AG10803 (cell line): ENCODE measurements at regions not wholly inside any gene's neighbourhood (a gene's known extent, or its start where the extent isn't known, plus 50 kb on each side); places are given as distances from the start of the nearest gene placed in this dataset.

Experiments used
- DNase-seq: peaks from one replicate; pipeline ENCODE4 v3.0.0; 2010; ENCODE audit warnings: low read depth
- H3K4me3 ChIP-seq: 2 replicates; pipeline ENCODE4 v1.5.1; 2011; ENCODE audit warnings: mild to moderate bottlenecking, low read length, control low read depth
- TF ChIP-seq, protein P1 (sequence below): conservative IDR thresholded peaks from 2 replicates; pipeline ENCODE4 v1.5.1; 2011; ENCODE audit warnings: mild to moderate bottlenecking, low read length, control low read depth, inconsistent platforms

DNA sequence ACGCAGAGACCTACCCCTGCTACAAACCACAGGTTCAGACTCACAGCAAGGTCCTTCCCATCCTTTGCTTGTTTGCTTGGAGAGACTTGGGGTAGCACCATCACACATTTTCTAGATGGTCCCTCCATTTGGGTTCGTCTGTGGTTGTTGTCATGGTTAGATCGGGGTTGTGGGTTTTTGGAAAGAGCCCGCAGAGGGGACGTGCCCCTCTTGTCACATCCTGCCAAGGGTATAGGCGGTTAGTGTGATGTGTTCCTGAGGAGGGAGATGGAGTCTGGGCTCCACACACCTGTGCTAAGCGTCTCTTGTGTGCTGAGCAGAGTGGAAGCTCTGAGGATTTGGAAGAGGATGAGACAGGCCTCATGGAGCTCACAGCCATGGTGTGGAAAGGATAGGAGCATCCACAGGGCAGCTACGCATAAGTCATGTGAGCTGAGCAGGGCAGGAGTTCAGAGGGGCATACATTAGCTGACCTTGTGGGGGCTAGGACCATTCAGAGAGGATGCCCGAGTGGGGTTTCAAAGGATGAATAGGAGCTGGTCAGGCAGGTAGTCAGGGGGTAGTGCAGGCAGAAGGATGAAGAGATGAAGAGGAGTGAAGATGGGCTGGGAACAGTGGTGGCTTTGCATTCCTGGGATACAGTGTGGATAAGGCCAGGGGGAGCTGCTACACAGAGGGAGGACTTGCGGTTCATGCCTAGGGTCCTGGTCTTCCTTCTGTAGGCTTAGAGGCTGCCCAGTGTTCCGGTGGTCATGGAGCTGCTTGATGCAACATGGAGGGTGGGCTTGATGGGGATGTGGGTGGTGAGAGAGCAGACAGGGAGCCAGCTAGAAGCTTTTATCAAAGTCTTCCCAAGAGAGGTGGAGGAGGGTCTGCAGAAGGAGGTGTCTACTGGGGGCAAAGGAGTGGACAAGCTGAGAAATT is 62.9 kb downstream of the ACKR3 start:
- TF ChIP-seq, protein P1, sequence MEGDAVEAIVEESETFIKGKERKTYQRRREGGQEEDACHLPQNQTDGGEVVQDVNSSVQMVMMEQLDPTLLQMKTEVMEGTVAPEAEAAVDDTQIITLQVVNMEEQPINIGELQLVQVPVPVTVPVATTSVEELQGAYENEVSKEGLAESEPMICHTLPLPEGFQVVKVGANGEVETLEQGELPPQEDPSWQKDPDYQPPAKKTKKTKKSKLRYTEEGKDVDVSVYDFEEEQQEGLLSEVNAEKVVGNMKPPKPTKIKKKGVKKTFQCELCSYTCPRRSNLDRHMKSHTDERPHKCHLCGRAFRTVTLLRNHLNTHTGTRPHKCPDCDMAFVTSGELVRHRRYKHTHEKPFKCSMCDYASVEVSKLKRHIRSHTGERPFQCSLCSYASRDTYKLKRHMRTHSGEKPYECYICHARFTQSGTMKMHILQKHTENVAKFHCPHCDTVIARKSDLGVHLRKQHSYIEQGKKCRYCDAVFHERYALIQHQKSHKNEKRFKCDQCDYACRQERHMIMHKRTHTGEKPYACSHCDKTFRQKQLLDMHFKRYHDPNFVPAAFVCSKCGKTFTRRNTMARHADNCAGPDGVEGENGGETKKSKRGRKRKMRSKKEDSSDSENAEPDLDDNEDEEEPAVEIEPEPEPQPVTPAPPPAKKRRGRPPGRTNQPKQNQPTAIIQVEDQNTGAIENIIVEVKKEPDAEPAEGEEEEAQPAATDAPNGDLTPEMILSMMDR: no peak
- no peak for DNase-seq
- H3K4me3 ChIP-seq: no peak overlapping the region

DNA sequence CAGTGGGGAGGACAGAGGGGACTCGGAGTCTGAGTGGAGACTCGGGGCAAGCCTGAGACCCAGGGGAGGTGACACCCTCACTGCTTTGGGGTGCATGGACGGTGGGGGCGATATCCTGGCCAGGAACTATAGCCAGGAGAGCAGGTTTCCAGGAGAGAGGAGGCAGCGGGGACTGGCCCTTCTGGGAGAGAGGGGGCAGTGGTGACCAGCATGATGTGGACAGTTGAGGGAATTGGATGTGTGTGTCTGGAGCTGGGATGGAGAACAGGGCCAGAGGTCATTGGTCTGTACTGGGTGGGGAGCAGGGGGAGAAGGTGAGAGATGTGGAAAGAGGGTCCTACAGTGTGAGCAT is 63.6 kb downstream of the ACKR3 start:
- no peak for DNase-seq
- no peak overlapping the region for H3K4me3 ChIP-seq
- TF ChIP-seq, protein P1: no peak

DNA sequence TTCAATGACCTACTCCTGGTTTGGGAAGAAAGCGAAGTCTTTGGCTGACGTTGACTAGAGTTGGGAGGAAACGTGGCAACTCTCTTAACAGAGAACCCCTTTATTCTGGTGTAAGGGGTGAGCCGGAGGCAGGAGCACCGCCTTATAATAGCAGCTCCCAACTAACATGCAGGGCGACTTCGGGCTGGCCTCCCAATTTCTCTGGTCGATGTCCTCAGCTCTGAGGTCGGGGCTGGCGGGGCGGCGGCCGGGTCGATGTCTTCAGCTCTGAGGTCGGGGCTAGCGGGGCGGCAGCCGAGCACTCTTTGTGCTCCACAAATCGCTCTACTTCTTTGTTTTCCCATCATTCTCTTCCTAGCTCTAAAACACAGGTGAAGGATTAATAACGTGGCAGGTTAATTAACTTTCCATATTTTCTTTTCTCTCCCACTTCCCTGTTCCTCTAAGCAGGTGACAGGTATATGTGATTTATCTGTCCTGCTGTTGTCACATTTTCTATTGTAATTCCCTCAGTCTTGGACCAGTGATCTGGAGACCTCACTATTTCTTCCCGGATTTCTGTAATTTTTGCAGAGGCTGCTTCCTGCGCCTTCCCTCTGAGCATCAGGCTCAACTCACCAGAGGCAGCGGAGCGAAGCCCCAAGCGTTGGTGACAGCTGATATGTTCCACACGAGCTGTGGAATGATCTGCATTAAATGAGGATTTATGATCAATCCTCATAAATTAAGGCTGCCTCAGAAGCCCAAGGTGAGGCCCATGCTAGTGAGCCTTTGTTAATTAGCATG is 64.3 kb downstream of the ACKR3 start:
- TF ChIP-seq, protein P1: no peak
- DNase-seq: no peak
- no peak overlapping the region for H3K4me3 ChIP-seq

DNA sequence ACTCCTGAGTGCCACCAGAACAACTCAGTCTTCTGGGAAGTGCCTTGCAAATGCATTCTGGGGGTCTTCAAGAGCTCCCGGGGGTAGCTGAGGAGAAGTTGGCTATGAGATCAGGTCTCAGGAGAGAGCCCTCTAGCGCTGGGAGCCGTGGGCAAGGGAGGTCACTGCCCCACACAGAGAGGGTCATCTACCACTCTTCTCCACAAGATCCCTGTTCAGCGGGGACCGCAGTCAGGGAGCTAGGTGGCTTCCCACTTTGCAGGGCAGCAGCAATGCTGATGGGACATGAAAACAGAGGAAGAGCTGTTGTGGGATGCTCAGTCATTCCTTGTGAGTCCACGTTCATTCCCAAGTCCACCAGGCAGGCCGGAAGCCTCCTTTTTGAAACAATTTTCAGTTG is 66.6 kb downstream of the ACKR3 start:
- no peak for DNase-seq
- H3K4me3 ChIP-seq: no peak overlapping the region
- TF ChIP-seq, protein P1: no peak

DNA sequence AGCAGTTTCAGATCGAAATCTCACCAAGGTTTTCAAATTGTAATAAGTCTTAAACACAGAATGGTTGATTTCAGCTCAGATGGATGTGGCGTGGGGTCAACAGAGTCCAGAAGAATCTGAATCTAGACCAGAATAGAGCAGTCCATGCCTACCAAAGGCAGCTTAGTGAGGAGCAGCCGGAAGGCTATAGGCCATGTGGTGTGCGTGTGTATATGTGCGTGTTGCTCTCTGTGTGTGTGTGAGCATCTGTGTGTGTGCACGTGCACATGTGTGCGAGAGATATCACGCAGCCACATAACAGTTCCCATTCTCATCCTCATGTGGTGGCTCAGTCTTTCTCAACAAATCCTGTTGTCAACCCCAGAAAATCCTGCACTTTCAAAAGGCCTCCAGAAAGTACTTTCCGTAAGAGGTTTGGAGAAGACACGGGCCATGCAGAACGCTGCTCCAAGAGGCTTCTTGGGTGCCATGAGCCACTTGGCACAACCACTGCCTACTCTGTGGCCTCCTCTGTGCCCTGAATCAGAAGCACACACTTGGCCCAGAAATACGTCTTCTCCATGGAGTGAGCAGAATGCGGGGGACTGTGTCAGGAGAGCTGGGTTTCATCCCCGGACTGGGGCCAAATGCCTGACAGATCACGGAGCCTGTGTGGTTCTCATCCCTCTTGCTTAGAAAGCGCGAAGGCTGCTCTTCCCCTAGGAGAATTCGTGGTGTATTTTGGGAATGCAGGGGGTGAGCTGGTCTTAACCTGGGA is 67.3 kb downstream of the ACKR3 start:
- TF ChIP-seq, protein P1: no peak
- no peak overlapping the region for H3K4me3 ChIP-seq
- no peak for DNase-seq

DNA sequence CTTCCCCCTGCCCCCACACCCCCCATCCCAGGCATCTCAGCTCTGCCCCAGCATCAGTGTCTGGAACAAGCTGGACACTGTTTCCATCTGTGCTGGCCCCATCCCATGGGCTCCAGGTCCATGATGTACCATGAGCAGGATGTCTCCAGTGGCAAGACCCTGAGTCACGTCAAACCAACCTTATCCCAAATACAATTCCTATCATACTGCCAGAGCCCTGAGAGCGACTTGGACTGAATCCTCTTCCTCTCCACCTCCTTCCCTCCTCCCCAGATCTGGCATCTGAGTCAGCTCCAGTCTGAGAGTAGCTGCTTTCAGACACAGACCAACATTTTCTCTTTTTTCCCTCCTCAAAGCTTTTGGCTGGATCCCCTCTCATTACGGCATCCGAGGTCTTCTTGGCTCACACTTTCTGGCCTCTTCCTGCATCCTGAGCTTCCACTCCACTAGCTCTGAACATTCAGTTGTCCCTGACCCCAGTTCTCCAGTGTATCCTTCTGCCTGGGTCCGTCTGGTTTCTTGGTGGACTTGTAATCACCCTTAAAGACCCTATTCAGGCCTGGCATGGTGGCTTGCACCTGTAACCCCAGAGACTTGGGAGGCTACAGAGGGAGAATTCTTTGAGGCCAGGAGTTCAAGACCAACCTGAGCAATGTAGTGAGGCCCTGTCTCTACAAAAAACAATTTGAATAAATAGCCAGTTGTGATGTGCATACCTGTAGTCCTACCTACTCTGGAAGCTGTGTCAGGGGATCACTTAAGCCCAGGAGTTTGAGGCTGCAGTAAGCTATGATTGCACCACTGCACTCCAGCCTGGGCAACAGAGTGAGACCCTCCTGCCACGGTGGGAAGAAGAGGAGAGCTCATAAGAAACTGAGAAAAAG is 68.3 kb downstream of the ACKR3 start:
- H3K4me3 ChIP-seq: no peak overlapping the region
- DNase-seq: peak; percentile 58
- TF ChIP-seq, protein P1: no peak
